Gastrocnemius medialis (tissue), 4 donors: ENCODE measurements at regions not wholly inside any gene's neighbourhood (a gene's known extent, or its start where the extent isn't known, plus 50 kb on each side); places are given as distances from the start of the nearest gene placed in this dataset.

Experiments used
- ATAC-seq, 2 donors: fragments of 150-250 bp; one replicate each; pipeline ENCODE4 v1.9.1; 2016
- DNase-seq, 2 donors: peaks; one replicate each; pipeline ENCODE4 v3.0.0-alpha.2; 2019
- H3K27ac ChIP-seq, 4 donors: fragments of 200-600 bp; sonication (generic); 1 replicate in 1 of 4; 2 replicates in 3 of 4; pipeline ENCODE4 v1.5.1; 2016 to 2018; ENCODE audit warnings: mild to moderate bottlenecking in 2 of 4, moderate library complexity in 1 of 4
- H3K27me3 ChIP-seq, 3 donors: fragments of 200-600 bp; sonication (generic) in 2 of 3; 1 replicate in 1 of 3; 2 replicates in 2 of 3; pipeline versions ENCODE4 v1.5.1 to v1.6.0; 2016 to 2019; ENCODE audit warnings: mild to moderate bottlenecking in 1 of 3, moderate library complexity in 1 of 3
- H3K36me3 ChIP-seq, 2 donors: fragments of 200-600 bp; sonication (generic) in 1 of 2; one replicate each; pipeline ENCODE4 v1.5.1; 2017 to 2018
- H3K4me1 ChIP-seq, 2 donors: fragments of 200-600 bp; sonication (generic) in 1 of 2; one replicate each; pipeline ENCODE4 v1.5.1; 2016 to 2017; ENCODE audit warnings: mild to moderate bottlenecking in 2 of 2
- H3K4me3 ChIP-seq, 4 donors: fragments of 200-600 bp; sonication (generic) in 3 of 4; 1 replicate in 1 of 4; 2 replicates in 3 of 4; pipeline ENCODE4 v1.5.1; 2016 to 2019; ENCODE audit warnings: mild to moderate bottlenecking in 2 of 4
- H3K9me3 ChIP-seq, 3 donors: fragments of 200-600 bp; sonication (generic) in 2 of 3; 1 replicate in 1 of 3; 2 replicates in 2 of 3; pipeline ENCODE4 v1.5.1; 2016 to 2019
- CTCF ChIP-seq, 5 experiments: fragments of 450-650 bp in 3 of 5; fragments of 200-600 bp in 2 of 5; sonication (generic) in 2 of 5; IDR thresholded peaks in 4 of 5; conservative IDR thresholded peaks in 1 of 5; 1 replicate in 4 of 5; 2 replicates in 1 of 5; pipeline ENCODE4 v1.5.1; 2016 to 2019; ENCODE audit warnings: antibody characterized with exemption in 5 of 5, mild to moderate bottlenecking in 3 of 5, moderate library complexity in 3 of 5
- POLR2A ChIP-seq, 2 donors: fragments of 450-650 bp; IDR thresholded peaks; one replicate each; pipeline ENCODE4 v1.6.1; 2017; ENCODE audit warnings: antibody characterized with exemption in 2 of 2, mild to moderate bottlenecking in 2 of 2, moderate library complexity in 2 of 2
- in situ Hi-C, 4 donors: fragments of 200-750 bp; cut with MboI; loops; one replicate each; pipeline versions ENCODE4 v1.15.0 to v1.8.0; 2017; ENCODE audit warnings: low sequenced_read_pairs in 4 of 4
- intact Hi-C: fragments of 100-400 bp; cut with DNase I; formaldehyde crosslinking; loops from one replicate; pipeline ENCODE4 v1.15.1; 2023; ENCODE audit warnings: low total_unique reads

- Histone ChIP-seq H3K9me3 (no peaks in the 10 kb centered on the region), H3K27me3 (no peaks in the 10 kb centered on the region), H3K4me1 (no peaks in the 10 kb centered on the region), H3K27ac (no peak overlapping the region), H3K36me3 (no peaks in the 10 kb centered on the region), H3K4me3 (no peak overlapping the region)
- DNase-seq (no peak), ATAC-seq (no peak)
- intact Hi-C loops (no loop called here), in situ Hi-C loops (no loop called here)
- TF ChIP-seq POLR2A (IDR thresholded peaks at IDR 0.05), result no peak
- no peak for TF ChIP-seq CTCF (IDR thresholded peaks at IDR 0.05 in 4 of 5, conservative IDR thresholded peaks at IDR 0.05 in 1 of 5)
These were observed 194.6 kb downstream of the CDH26 start for GRCh38 chr20:60152792-60153191.

GRCh38 chr20:60160451-60161145 is 202.4 kb downstream of the CDH26 start:
- intact Hi-C loops, result no loop called here
- in situ Hi-C loops, result no loop called here
- Histone ChIP-seq H3K27ac (no peak overlapping the region), H3K27me3 (no peaks in the 10 kb centered on the region), H3K4me3 (no peak overlapping the region), H3K9me3 (no peaks in the 10 kb centered on the region), H3K4me1 (no peaks in the 10 kb centered on the region), H3K36me3 (no peaks in the 10 kb centered on the region)
- DNase-seq, result no peak
- ATAC-seq, result no peak
- TF ChIP-seq POLR2A (IDR thresholded peaks at IDR 0.05) (no peak), CTCF (IDR thresholded peaks at IDR 0.05 in 4 of 5, conservative IDR thresholded peaks at IDR 0.05 in 1 of 5) (no peak)

GRCh38 chr20:60167812-60168211 is 209.6 kb downstream of the CDH26 start:
- H3K4me3 ChIP-seq, result no peak overlapping the region
- H3K36me3 ChIP-seq, result no peaks in the 10 kb centered on the region
- no peak for DNase-seq
- H3K4me1 ChIP-seq, result no peaks in the 10 kb centered on the region
- H3K9me3 ChIP-seq, result no peaks in the 10 kb centered on the region
- no peak for ATAC-seq
- H3K27me3 ChIP-seq, result no peaks in the 10 kb centered on the region
- intact Hi-C loops (no loop called here), in situ Hi-C loops (no loop called here)
- no peak for TF ChIP-seq POLR2A (IDR thresholded peaks at IDR 0.05)
- no peak for TF ChIP-seq CTCF (IDR thresholded peaks at IDR 0.05 in 4 of 5, conservative IDR thresholded peaks at IDR 0.05 in 1 of 5)
- H3K27ac ChIP-seq, result no peak overlapping the region

- H3K9me3 ChIP-seq, result no peaks in the 10 kb centered on the region
- no peak overlapping the region for H3K4me3 ChIP-seq
- DNase-seq (no peak), ATAC-seq (no peak)
- intact Hi-C loops (no loop called here), in situ Hi-C loops (no loop called here)
- no peaks in the 10 kb centered on the region for H3K4me1 ChIP-seq
- no peaks in the 10 kb centered on the region for H3K36me3 ChIP-seq
- TF ChIP-seq POLR2A (IDR thresholded peaks at IDR 0.05) (no peak), CTCF (IDR thresholded peaks at IDR 0.05 in 4 of 5, conservative IDR thresholded peaks at IDR 0.05 in 1 of 5) (no peak)
- H3K27ac ChIP-seq, result no peak overlapping the region
- H3K27me3 ChIP-seq, result no peaks in the 10 kb centered on the region
These were observed 210.7 kb downstream of the CDH26 start for GRCh38 chr20:60168963-60169362.

GRCh38 chr20:60170116-60170515 is 211.9 kb downstream of the CDH26 start:
- H3K27ac ChIP-seq, result no peak overlapping the region
- DNase-seq, result no peak
- H3K4me1 ChIP-seq, result no peaks in the 10 kb centered on the region
- H3K4me3 ChIP-seq, result no peak overlapping the region
- intact Hi-C loops (no loop called here), in situ Hi-C loops (no loop called here)
- no peaks in the 10 kb centered on the region for H3K27me3 ChIP-seq
- H3K36me3 ChIP-seq, result no peaks in the 10 kb centered on the region
- H3K9me3 ChIP-seq, result no peaks in the 10 kb centered on the region
- TF ChIP-seq POLR2A (IDR thresholded peaks at IDR 0.05), result no peak
- TF ChIP-seq CTCF (IDR thresholded peaks at IDR 0.05 in 4 of 5, conservative IDR thresholded peaks at IDR 0.05 in 1 of 5), result no peak
- no peak for ATAC-seq
